Upper lobe of left lung (tissue), 4 donors: ENCODE measurements at regions not wholly inside any gene's neighbourhood (a gene's known extent, or its start where the extent isn't known, plus 50 kb on each side); places are given as distances from the start of the nearest gene placed in this dataset.

Source experiments
- CTCF ChIP-seq, 6 experiments: fragments of 450-650 bp in 4 of 6; fragments of 200-600 bp in 2 of 6; sonication (generic) in 2 of 6; IDR thresholded peaks; one replicate each; pipeline ENCODE4 v1.5.1; 2016 to 2019; ENCODE audit warnings: antibody characterized with exemption in 6 of 6
- POLR2A ChIP-seq, 4 donors: fragments of 450-650 bp; IDR thresholded peaks; one replicate each; pipeline ENCODE4 v1.5.1; 2016 to 2017; ENCODE audit warnings: antibody characterized with exemption in 4 of 4, mild to moderate bottlenecking in 2 of 4

GRCh38 chr11:112503410-112503809, 242.8 kb upstream of the PLET1 start:
- TF ChIP-seq CTCF (IDR thresholded peaks at IDR 0.05) (no peak), POLR2A (IDR thresholded peaks at IDR 0.05) (no peak)
